ENCODE measurements at regions not wholly inside any gene's neighbourhood (a gene's known extent, or its start where the extent isn't known, plus 50 kb on each side); places are given as distances from the start of the nearest gene placed in this dataset.

DNA sequence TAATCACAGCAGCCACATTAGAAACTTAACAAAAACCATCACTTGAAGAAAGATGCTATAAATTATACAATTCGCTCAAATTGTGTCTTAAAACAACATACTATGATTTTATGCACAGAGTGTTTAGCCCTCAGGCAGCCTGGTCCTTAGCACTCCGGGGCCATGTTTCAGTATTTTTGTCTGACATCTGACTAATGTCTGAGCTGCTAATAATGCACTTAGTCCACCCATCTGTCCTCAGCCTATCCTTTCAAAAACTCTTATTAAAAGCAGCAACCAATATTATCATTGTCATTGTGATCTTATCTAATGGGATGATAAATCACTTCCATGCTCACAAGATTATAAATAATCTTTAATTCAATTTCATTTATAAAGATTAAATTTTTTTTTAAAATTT, 602.7 kb upstream of the FOXG1 start:
- TF ChIP-seq, protein P1, sequence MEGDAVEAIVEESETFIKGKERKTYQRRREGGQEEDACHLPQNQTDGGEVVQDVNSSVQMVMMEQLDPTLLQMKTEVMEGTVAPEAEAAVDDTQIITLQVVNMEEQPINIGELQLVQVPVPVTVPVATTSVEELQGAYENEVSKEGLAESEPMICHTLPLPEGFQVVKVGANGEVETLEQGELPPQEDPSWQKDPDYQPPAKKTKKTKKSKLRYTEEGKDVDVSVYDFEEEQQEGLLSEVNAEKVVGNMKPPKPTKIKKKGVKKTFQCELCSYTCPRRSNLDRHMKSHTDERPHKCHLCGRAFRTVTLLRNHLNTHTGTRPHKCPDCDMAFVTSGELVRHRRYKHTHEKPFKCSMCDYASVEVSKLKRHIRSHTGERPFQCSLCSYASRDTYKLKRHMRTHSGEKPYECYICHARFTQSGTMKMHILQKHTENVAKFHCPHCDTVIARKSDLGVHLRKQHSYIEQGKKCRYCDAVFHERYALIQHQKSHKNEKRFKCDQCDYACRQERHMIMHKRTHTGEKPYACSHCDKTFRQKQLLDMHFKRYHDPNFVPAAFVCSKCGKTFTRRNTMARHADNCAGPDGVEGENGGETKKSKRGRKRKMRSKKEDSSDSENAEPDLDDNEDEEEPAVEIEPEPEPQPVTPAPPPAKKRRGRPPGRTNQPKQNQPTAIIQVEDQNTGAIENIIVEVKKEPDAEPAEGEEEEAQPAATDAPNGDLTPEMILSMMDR (optimal IDR thresholded peaks at IDR 0.05 in 1 of 3, IDR thresholded peaks at IDR 0.05 in 1 of 3, conservative IDR thresholded peaks at IDR 0.05 in 1 of 3; ENCODE audit: extremely low read depth in 1 of 3, insufficient read depth in 2 of 3, low read length in 3 of 3): no peak
- no peak for TF ChIP-seq EZH2 (IDR thresholded peaks at IDR 0.05; ENCODE audit: low read length)

Measured in keratinocyte (primary cell).